ENCODE measurements at regions not wholly inside any gene's neighbourhood (a gene's known extent, or its start where the extent isn't known, plus 50 kb on each side); places are given as distances from the start of the nearest gene placed in this dataset.

DNA sequence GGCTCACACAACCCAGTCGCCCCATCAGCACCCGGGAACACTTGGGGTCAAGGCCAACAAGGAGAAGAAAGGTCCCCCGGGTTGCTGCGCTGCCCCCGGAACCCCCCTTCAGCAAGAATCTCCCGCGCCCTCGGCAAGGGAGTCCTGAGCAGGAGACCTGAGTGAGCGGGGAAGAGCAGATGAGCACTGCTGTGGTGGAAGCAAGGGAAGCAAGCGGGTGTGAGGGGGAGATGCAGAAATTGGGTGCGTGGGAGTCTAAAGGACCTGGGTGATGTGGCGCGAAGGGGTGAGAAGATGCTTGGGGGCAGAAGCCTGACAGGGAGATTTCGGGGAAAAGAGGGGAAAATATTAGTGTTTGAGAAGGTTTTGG lies 105.5 kb upstream of the PRB2 start:
- Histone ChIP-seq H3K36me3 (ENCODE audit: insufficient read depth in 1 of 2, low read depth in 1 of 2) (no peaks in the 10 kb centered on the region), H3K4me3 (no peak overlapping the region), H3K4me1 (no peaks in the 10 kb centered on the region), H3K9me3 (no peaks in the 10 kb centered on the region), H3K27ac (no peak overlapping the region), H3K27me3 (ENCODE audit: insufficient read depth in 3 of 3, low read length in 2 of 3) (no peaks in the 10 kb centered on the region)
- TF ChIP-seq, protein P1, sequence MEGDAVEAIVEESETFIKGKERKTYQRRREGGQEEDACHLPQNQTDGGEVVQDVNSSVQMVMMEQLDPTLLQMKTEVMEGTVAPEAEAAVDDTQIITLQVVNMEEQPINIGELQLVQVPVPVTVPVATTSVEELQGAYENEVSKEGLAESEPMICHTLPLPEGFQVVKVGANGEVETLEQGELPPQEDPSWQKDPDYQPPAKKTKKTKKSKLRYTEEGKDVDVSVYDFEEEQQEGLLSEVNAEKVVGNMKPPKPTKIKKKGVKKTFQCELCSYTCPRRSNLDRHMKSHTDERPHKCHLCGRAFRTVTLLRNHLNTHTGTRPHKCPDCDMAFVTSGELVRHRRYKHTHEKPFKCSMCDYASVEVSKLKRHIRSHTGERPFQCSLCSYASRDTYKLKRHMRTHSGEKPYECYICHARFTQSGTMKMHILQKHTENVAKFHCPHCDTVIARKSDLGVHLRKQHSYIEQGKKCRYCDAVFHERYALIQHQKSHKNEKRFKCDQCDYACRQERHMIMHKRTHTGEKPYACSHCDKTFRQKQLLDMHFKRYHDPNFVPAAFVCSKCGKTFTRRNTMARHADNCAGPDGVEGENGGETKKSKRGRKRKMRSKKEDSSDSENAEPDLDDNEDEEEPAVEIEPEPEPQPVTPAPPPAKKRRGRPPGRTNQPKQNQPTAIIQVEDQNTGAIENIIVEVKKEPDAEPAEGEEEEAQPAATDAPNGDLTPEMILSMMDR (IDR thresholded peaks at IDR 0.05): no peak
- DNase-seq (no peak), ATAC-seq (no peak)
- intact Hi-C loops (cut with DNase I): no loop called here
- WGBS, 3 donors: 13 to 17% (median 16%) methylated on average over 14 of the region's 14 CpGs

DNA sequence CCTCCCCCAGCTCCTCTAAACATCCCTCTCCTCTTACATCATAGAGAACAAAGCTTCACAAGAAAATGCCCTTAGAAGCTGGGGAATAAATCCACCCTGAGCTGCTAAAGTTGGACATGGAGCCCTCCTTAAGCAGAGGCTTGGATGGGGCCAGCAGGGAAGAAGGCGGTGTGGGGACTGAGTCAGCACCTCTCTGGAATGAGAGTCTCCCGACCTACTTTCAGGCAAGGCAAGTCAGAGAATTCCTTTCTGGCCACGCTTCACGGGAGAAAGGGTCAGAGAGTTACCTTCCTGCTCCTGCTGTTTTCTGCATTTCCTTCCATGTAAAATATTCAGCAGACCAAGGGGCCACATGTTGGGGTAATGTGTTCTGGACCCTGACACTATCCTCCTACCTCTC lies 113.3 kb upstream of the PRB2 start:
- WGBS, 3 donors: 21 to 51% (median 31%) methylated on average over 4 of the region's 4 CpGs
- Histone ChIP-seq H3K27ac (no peak overlapping the region), H3K9me3 (no peaks in the 10 kb centered on the region), H3K27me3 (ENCODE audit: insufficient read depth in 3 of 3, low read length in 2 of 3) (no peaks in the 10 kb centered on the region), H3K4me1 (no peaks in the 10 kb centered on the region), H3K4me3 (no peak overlapping the region), H3K36me3 (ENCODE audit: insufficient read depth in 1 of 2, low read depth in 1 of 2) (no peaks in the 10 kb centered on the region)
- DNase-seq: no peak
- TF ChIP-seq, protein P1 (IDR thresholded peaks at IDR 0.05): no peak
- ATAC-seq: no peak
- intact Hi-C loops (cut with DNase I): no loop called here

DNA sequence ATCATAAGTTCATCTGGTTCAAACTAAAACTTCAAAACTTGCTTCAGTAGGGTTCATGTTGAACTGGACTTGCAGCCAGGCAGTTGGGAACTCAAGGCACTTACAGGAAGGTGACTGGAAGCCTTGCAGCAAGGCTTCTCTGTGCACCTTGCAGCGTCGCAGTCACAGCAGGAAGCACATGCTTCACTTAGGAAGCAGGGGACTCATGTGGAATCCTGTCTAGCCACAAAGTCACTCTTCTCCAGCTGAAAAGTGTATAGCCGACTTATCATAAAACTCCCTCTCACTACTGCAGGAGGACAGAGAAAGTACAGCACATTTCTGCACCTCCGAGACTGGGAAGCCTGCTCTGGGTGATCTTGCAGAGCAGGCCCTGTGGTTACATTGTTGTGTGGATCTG lies 114.0 kb upstream of the PRB2 start:
- TF ChIP-seq, protein P1 (IDR thresholded peaks at IDR 0.05): no peak
- Histone ChIP-seq H3K27ac (no peak overlapping the region), H3K27me3 (ENCODE audit: insufficient read depth in 3 of 3, low read length in 2 of 3) (no peaks in the 10 kb centered on the region), H3K4me3 (no peak overlapping the region), H3K9me3 (no peaks in the 10 kb centered on the region), H3K36me3 (ENCODE audit: insufficient read depth in 1 of 2, low read depth in 1 of 2) (no peaks in the 10 kb centered on the region), H3K4me1 (no peaks in the 10 kb centered on the region)
- DNase-seq: no peak
- no peak for ATAC-seq
- intact Hi-C loops (cut with DNase I): no loop called here
- WGBS, 3 donors: 53 to 63% (median 59%) methylated on average over 4 of the region's 4 CpGs

DNA sequence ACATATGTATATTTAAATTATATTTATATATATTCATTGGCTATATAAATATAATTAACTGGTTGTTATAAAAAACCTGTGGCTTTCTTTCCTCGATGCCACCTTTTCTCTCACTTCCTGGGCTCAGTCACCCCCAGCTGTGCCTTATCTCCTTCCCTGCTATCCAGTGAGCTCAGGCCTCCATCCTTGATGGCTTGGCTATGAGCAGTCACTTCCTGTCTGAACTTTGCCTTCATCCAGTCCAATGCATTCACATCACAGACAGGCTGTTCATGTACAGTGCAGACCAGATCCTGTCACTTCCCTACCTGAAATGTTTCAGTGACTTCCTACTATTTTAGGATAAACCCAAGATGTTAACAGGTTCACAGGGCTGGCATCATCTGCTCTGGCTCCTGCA lies 115.3 kb upstream of the PRB2 start:
- no peak for ATAC-seq
- H3K4me3 ChIP-seq: no peak overlapping the region
- H3K4me1 ChIP-seq: no peaks in the 10 kb centered on the region
- 80 to 84% (median 82%) methylated on average over 1 of the region's 1 CpG for WGBS, 3 donors
- no peak overlapping the region for H3K27ac ChIP-seq
- intact Hi-C loops (cut with DNase I): no loop called here
- no peaks in the 10 kb centered on the region for H3K36me3 ChIP-seq (ENCODE audit: insufficient read depth in 1 of 2, low read depth in 1 of 2)
- H3K9me3 ChIP-seq: no peaks in the 10 kb centered on the region
- no peaks in the 10 kb centered on the region for H3K27me3 ChIP-seq (ENCODE audit: insufficient read depth in 3 of 3, low read length in 2 of 3)
- no peak for DNase-seq
- TF ChIP-seq, protein P1 (IDR thresholded peaks at IDR 0.05): no peak

DNA sequence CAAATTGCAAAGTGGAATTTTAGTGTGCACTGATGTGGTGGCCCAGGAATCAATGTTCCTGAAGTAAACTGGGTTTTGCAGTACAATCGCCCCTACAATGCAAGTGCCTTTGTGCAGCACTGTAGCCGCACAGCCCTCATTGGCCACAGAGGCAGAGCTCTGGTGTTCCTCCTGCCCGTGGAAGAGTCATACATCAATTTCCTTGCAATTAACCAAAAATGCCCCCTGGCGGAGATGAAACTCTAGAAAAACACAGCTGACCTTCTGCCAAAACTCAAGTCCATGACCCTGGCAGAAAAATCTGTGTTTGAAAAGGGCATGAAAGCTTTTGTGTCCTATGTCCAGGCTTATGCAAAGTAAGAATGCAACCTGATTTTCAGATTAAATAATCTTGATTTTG lies 117.9 kb upstream of the PRB2 start:
- no peak overlapping the region for H3K4me3 ChIP-seq
- 45 to 57% (median 55%) methylated on average over 4 of the region's 4 CpGs for WGBS, 3 donors

More for the DNA sequence above, 117.9 kb upstream of the PRB2 start:
- Histone ChIP-seq H3K9me3 (no peaks in the 10 kb centered on the region), H3K27me3 (ENCODE audit: insufficient read depth in 3 of 3, low read length in 2 of 3) (no peaks in the 10 kb centered on the region), H3K27ac (no peak overlapping the region), H3K36me3 (ENCODE audit: insufficient read depth in 1 of 2, low read depth in 1 of 2) (no peaks in the 10 kb centered on the region), H3K4me1 (no peaks in the 10 kb centered on the region)
- TF ChIP-seq, protein P1 (IDR thresholded peaks at IDR 0.05): no peak
- intact Hi-C loops (cut with DNase I): no loop called here
- ATAC-seq (no peak), DNase-seq (no peak)

All from psoas muscle (tissue), 7 donors.